ENCODE measurements at regions not wholly inside any gene's neighbourhood (a gene's known extent, or its start where the extent isn't known, plus 50 kb on each side); places are given as distances from the start of the nearest gene placed in this dataset.

DNA sequence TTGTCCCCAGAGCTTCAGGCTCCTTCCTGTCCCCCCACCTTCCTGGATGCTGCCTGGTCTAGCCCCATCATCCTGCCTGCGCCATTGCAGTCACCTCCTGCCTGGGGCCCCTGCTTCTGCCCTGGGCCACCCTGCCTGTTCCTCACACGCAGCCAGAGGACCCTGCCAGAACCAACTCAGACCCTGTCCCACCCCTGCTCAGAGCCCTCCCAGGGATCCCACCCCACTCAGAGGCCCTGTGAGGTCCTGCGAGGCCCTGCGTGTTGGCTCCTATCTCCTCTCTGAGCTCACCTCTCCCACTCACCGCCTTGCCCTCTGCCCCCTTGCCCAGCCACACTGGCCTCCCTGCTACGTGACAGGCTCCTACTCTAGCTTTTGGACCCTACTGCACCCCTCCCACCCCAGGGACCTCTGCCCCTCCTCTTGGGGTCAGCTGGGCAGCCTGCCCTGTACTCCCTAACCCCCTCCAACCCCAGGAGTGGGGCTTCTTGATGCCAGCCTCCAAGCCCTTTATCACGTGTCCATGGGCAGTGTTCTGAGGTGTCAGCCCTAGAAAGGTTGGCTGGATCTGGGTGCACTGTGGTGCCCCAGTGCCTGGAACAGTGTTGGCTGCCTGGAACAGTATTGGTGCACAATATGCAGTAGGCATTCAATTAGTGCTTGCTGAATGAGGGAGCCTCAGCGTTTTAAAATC is 68.3 kb downstream of the CEBPB start:
- DNase-seq (ENCODE audit: low spot score) = no peak

GRCh38 chr20:50259705-50260478 is 69.3 kb downstream of the CEBPB start:
- no peak for DNase-seq (ENCODE audit: low spot score)

GRCh38 chr20:50260479-50261221 is 70.0 kb downstream of the CEBPB start:
- DNase-seq (ENCODE audit: low spot score) = no peak

- DNase-seq (ENCODE audit: low spot score) = no peak
Observed at GRCh38 chr20:50261471-50262212, 71.0 kb downstream of the CEBPB start.

GRCh38 chr20:50263831-50264230 is 73.2 kb downstream of the CEBPB start:
- DNase-seq (ENCODE audit: low spot score) = no peak

DNA sequence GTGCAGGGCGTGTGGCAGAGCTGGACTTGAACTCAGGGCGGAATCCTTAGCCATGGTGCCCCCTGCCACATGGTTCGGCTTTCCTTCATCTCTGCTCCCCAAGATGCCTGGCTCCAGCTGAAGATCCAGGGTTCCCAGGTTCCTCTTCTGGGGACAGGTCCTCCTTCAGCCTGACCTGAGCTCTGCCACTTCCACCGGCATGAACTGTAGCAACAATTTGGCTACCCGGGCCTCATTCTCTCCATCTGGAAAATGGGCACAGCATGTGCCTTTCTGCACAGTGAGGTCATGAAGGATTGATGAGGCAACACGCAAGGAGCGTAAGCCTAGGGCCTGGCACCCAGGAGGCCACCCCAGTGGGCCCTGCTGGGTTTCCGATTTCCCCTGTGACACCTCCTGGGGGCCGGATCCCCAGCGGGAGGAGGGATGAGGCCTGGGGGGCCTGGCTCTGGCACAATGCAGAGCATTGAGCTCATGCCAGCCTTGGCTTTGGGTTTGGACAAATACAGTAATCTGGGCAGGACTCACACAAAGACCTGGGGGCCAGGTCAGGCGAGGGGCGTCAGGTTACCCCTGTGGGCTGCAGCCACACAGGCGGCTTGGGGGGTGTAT is 74.0 kb downstream of the CEBPB start:
- no peak for DNase-seq (ENCODE audit: low spot score)

GRCh38 chr20:50265245-50265946 is 74.8 kb downstream of the CEBPB start:
- no peak for DNase-seq (ENCODE audit: low spot score)

DNA sequence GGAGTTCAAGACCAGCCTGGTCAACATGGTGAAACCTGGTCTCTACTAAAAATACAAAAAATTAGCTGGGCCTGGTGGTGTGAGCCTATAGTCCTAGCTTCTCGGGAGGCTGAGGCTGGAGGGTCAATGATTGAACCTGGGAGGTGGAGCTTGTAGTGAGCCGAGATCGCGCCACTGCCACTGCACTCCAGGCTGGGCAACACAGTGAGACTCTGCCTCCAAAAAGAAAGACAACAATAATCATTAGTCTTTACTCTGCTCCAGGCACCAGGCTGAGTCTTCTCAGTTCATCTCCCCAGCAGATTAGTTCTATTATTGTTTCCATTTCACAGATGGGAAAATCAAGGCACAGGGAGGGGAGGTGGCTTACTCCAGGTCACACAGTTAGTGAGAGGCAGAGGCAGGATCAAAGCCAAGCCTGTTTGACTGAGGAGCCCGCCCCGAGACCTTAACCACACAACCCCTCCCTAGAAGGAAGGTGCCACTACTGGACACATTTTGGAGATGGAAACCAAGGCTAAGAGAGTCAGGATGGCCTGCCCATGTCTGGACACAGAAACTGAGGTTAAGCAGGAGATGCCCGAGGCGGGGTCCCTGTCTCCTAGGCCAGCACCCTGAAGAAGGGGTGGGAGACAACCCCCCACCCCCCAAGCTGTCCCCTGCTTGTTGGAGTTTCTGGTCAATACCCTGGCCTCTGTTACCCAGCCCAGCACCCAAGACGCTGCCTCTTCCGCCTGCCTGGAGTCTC is 75.8 kb downstream of the CEBPB start:
- no peak for DNase-seq (ENCODE audit: low spot score)

DNA sequence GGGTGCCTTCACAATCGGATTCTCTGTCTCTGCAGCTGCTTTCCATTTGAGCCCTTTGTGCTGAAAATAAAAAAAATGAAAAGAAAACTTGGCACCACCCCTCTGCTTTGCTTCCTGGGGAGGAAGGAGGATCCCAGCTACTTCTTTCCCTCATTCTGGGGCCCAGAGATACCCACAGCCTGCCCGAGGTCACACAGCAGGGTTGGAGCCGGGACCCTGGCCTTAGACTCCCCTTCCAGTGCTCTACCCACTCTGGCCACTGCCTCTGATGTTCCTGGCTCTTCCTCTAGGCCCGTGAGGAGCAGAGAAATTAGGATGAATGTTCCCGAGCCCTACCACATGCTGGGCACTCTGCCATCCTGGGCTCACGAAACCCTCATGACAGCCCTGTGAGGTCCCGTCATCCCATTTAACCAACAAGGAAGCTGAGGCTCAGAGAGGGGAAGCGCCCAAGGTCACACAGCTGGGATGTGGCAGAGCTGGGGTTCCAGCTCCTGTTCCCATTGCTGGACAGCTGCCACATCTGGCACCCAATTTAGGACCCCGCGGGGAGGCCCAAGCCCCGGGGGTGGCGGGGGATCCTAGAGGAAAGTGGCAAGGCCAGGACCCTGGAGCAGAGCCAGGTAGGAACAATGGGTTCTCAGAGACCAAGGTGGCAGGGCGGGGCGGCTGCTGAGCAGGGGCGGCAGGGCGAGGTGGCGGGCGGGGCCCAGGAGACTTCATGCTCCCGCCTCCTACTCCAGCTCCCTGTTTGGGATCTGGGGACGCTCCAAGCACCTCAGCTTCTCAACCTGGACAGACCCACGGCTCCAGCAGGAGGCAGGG is 76.6 kb downstream of the CEBPB start:
- no peak for DNase-seq (ENCODE audit: low spot score)

DNA sequence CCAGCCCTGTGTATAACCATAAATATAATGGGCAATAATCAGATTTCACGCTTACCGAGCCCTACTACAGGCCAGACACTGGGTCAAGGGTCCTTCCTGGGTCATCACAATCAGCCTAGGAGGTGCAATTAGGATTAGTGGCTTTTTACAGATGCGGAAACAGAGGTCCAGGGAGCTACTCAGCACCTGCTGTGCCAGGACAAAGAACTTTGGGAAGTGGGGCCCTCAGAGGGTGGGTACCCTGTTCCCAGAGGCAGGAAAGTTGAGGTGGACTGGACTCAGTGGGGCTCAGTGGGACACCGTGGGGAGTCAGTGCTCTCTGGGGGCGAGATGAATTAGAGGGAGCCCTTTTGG is 77.2 kb downstream of the CEBPB start:
- DNase-seq (ENCODE audit: low spot score) = no peak

GRCh38 chr20:50269091-50270033 is 78.7 kb downstream of the CEBPB start:
- no peak for DNase-seq (ENCODE audit: low spot score)

GRCh38 chr20:50270034-50270395 is 79.4 kb downstream of the CEBPB start:
- no peak for DNase-seq (ENCODE audit: low spot score)

DNA sequence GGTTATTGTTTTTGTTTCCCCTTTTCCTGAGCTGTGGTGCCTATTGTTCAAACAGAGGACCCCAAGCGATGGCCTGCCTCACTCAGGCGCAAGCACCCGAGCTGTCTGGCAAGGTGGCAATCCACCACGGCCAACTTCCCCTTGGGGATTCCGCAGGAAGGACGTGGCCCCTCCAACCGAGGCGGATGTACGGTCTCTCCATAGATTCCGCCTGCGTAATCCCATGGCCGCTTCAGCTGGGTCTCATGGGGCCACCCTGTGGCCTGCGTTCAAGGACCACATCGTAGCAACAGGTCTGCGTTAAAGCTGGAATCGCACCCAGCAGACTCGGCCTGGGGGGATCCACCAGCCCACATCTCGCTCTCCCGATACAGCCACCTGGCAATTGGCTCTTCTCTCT is 79.9 kb downstream of the CEBPB start:
- no peak for DNase-seq (ENCODE audit: low spot score)

DNA sequence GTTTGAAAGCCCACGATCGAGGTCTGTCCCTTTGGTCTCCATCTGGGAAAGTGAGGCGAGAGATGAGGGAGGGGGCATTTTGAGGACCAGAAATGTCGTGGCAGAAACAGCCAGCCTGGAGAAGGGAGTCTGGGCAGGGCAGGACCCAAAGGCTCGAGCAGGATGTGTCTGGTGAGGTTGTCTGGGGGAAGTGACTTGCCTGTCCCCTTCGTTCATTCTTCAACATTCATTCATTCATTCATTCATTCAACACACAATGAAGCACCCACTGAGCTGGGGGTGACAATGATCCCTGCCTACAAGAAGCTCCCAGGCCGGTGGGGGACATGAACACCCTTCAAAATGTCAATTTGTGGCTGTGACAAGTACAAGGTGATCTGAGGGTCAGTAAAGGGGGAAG is 80.5 kb downstream of the CEBPB start:
- DNase-seq (ENCODE audit: low spot score) = no peak

- no peak for DNase-seq (ENCODE audit: low spot score)
Observed at GRCh38 chr20:50271612-50272011, 81.0 kb downstream of the CEBPB start.

GRCh38 chr20:50272030-50272723 is 81.5 kb downstream of the CEBPB start:
- DNase-seq (ENCODE audit: low spot score) = no peak

- no peak for DNase-seq (ENCODE audit: low spot score)
Observed at GRCh38 chr20:50272724-50273446, 82.3 kb downstream of the CEBPB start.

Measured in hematopoietic multipotent progenitor cell treated with erythropoietin and hydrocortisone succinate and interleukin-3 and kit ligand, for 17 days (in vitro differentiated cells).